SK-N-SH (cell line): ENCODE measurements at regions not wholly inside any gene's neighbourhood (a gene's known extent, or its start where the extent isn't known, plus 50 kb on each side); places are given as distances from the start of the nearest gene placed in this dataset.

Experiments used
- CTCF ChIA-PET: fragments of 300-600, 350-600 bp; formaldehyde crosslinking; extraction: SDS; loops from one replicate; lab custom pipeline; 2021; lab: Yijun Ruan, JAX
- POLR2A ChIA-PET: fragments of 350-600 bp; sonication (Branson Sonifier 250); formaldehyde crosslinking; extraction: SDS; loops from one replicate; lab custom pipeline; 2020; ENCODE audit warnings: antibody characterized with exemption, inconsistent platforms; lab: Yijun Ruan, JAX
- DNase-seq: peaks from one replicate; pipeline ENCODE4 v3.0.0; 2012
- H2AFZ ChIP-seq: fragments of 200-600 bp; sonication (generic); 2 replicates; pipeline ENCODE4 v1.8.1; 2016; ENCODE audit warnings: antibody characterized with exemption, mild to moderate bottlenecking, low read depth
- H3F3A ChIP-seq: fragments of 200-600 bp; sonication (generic); replicated peaks from 2 replicates; pipeline ENCODE3; 2016; ENCODE audit warnings: antibody characterized with exemption, mild to moderate bottlenecking; ENCODE audit not compliant: insufficient read depth
- H3K27ac ChIP-seq, 2 experiments: fragments of 200-500 bp in 1 of 2; fragments of 200-600 bp in 1 of 2; sonication (Bioruptor generic) in 1 of 2; sonication (generic), shearing (Covaris generic) in 1 of 2; 2 replicates each; pipeline versions ENCODE4 v1.5.1 to v1.6.1; 2014 to 2016; ENCODE audit warnings: low read depth in 2 of 2, inconsistent platforms in 1 of 2, low read length in 1 of 2, mild to moderate bottlenecking in 1 of 2, mixed read lengths in 1 of 2
- H3K27me3 ChIP-seq: fragments of 200-600 bp; sonication (generic), shearing (Covaris generic); 2 replicates; pipeline ENCODE4 v1.6.1; 2016; ENCODE audit warnings: mixed run types; ENCODE audit not compliant: insufficient read depth
- H3K36me3 ChIP-seq, 2 experiments: fragments of 200-500 bp in 1 of 2; fragments of 200-600 bp in 1 of 2; sonication (Bioruptor generic) in 1 of 2; sonication (generic) in 1 of 2; replicated peaks in 1 of 2; 2 replicates each; pipeline versions ENCODE3 to v1.5.1; 2014 to 2016; ENCODE audit warnings: low read length in 1 of 2, mild to moderate bottlenecking in 1 of 2; ENCODE audit not compliant: insufficient read depth in 2 of 2, control insufficient read depth in 1 of 2
- H3K4me1 ChIP-seq, 2 experiments: fragments of 200-500 bp in 1 of 2; fragments of 200-600 bp in 1 of 2; sonication (Bioruptor generic) in 1 of 2; sonication (generic), shearing (Covaris generic) in 1 of 2; 2 replicates each; pipeline versions ENCODE4 v1.5.1 to v1.6.1; 2014 to 2016; ENCODE audit warnings: low read depth in 1 of 2, low read length in 1 of 2, mixed run types in 1 of 2; ENCODE audit not compliant: insufficient read depth in 2 of 2, control insufficient read depth in 1 of 2
- H3K4me2 ChIP-seq: fragments of 200-600 bp; sonication (generic), shearing (Covaris generic); 2 replicates; pipeline ENCODE4 v1.6.1; 2017; ENCODE audit warnings: mixed run types
- H3K4me3 ChIP-seq, 2 experiments: fragments of 200-500 bp in 1 of 2; fragments of 200-600 bp in 1 of 2; sonication (Bioruptor generic) in 1 of 2; sonication (generic), shearing (Covaris generic) in 1 of 2; 2 replicates each; pipeline versions ENCODE4 v1.5.1 to v1.8.1; 2014 to 2016; ENCODE audit warnings: low read depth in 2 of 2, inconsistent platforms in 1 of 2, low read length in 1 of 2, mild to moderate bottlenecking in 1 of 2, mixed read lengths in 1 of 2, moderate library complexity in 1 of 2
- H3K79me2 ChIP-seq: fragments of 200-600 bp; sonication (generic); 2 replicates; pipeline ENCODE4 v1.8.1; 2017; ENCODE audit warnings: mild to moderate bottlenecking; ENCODE audit not compliant: insufficient read depth
- H3K9ac ChIP-seq: fragments of 200-600 bp; sonication (generic); 2 replicates; pipeline ENCODE4 v1.6.1; 2017; ENCODE audit warnings: mixed run types
- H3K9me2 ChIP-seq: fragments of 200-600 bp; sonication (generic); 2 replicates; pipeline ENCODE4 v1.6.1; 2017; ENCODE audit warnings: mixed run types
- H3K9me3 ChIP-seq: fragments of 200-600 bp; sonication (generic); 2 replicates; pipeline ENCODE4 v1.6.1; 2017; ENCODE audit warnings: mixed run types, mild to moderate bottlenecking, moderate library complexity
- H4K20me1 ChIP-seq: fragments of 200-600 bp; sonication (generic); 2 replicates; pipeline ENCODE4 v1.6.1; 2017; ENCODE audit warnings: mild to moderate bottlenecking, mixed run types; ENCODE audit not compliant: insufficient read depth
- CHD2 ChIP-seq: fragments of 150-350 bp; IDR thresholded peaks from 2 replicates; pipeline ENCODE4 v1.6.1; 2018; ENCODE audit warnings: low read length; ENCODE audit not compliant: partially characterized antibody
- ELF1 ChIP-seq: IDR thresholded peaks from 2 replicates; pipeline ENCODE4 v1.4.0; 2012
- EP300 ChIP-seq, 2 experiments: IDR thresholded peaks; 2 replicates each; pipeline versions ENCODE4 v1.4.0 to v1.6.1; 2012; ENCODE audit warnings: borderline replicate concordance in 1 of 2, low read depth in 1 of 2, low read length in 1 of 2
- FOSL2 ChIP-seq: IDR thresholded peaks from 2 replicates; pipeline ENCODE4 v1.4.0; 2012; ENCODE audit warnings: low read depth, mild to moderate bottlenecking, moderate library complexity, borderline replicate concordance
- FOXM1 ChIP-seq: IDR thresholded peaks from 2 replicates; pipeline ENCODE4 v1.4.0; 2012; ENCODE audit warnings: low read depth, mild to moderate bottlenecking
- GABPA ChIP-seq: IDR thresholded peaks from 2 replicates; pipeline ENCODE4 v1.4.0; 2012; ENCODE audit warnings: low read depth, mild to moderate bottlenecking
- GATA2 ChIP-seq: sonication (generic); formaldehyde crosslinking; IDR thresholded peaks from 2 replicates; pipeline ENCODE4 v1.5.0; 2020; ENCODE audit warnings: mild to moderate bottlenecking, missing genetic modification reagents
- JUND ChIP-seq: IDR thresholded peaks from 2 replicates; pipeline ENCODE4 v1.4.0; 2012
- MEF2A ChIP-seq: IDR thresholded peaks from 2 replicates; pipeline ENCODE4 v1.4.0; 2012; ENCODE audit warnings: low read depth, borderline replicate concordance
- MXI1 ChIP-seq: IDR thresholded peaks from 2 replicates; pipeline ENCODE4 v1.6.1; 2012; ENCODE audit warnings: mild to moderate bottlenecking, low read depth, low read length, improper control_type of control experiment
- POLR2AphosphoS5 ChIP-seq: IDR thresholded peaks from 2 replicates; pipeline ENCODE4 v1.6.1; 2012; ENCODE audit warnings: low read depth, low read length
- TAF1 ChIP-seq: IDR thresholded peaks from 2 replicates; pipeline ENCODE4 v1.6.1; 2012; ENCODE audit warnings: low read depth, mild to moderate bottlenecking, low read length, moderate library complexity, borderline replicate concordance
- TCF12 ChIP-seq: IDR thresholded peaks from 2 replicates; pipeline ENCODE4 v1.4.0; 2012
- USF2 ChIP-seq: fragments of 150-350 bp; IDR thresholded peaks from 2 replicates; pipeline ENCODE4 v1.6.1; 2017; ENCODE audit warnings: antibody characterized with exemption, low read length, low read depth, borderline replicate concordance
- YY1 ChIP-seq: IDR thresholded peaks from 2 replicates; pipeline ENCODE4 v1.4.0; 2012; ENCODE audit warnings: low read depth, mild to moderate bottlenecking
- WGBS: methylation state at CpG from one replicate; pipeline ENCODE4 v1.1.6; 2017; ENCODE audit warnings: low lambda C conversion rate; 5-methylcytosine and 5-hydroxymethylcytosine counted together
- TF ChIP-seq, protein P1 (sequence below): IDR thresholded peaks from 2 replicates; pipeline ENCODE4 v1.6.1; 2012; ENCODE audit warnings: mild to moderate bottlenecking, low read depth, low read length, moderate library complexity
- TF ChIP-seq, protein P2 (sequence below): IDR thresholded peaks from 2 replicates; pipeline ENCODE4 v1.4.0; 2012; ENCODE audit warnings: low read depth, borderline replicate concordance

DNA sequence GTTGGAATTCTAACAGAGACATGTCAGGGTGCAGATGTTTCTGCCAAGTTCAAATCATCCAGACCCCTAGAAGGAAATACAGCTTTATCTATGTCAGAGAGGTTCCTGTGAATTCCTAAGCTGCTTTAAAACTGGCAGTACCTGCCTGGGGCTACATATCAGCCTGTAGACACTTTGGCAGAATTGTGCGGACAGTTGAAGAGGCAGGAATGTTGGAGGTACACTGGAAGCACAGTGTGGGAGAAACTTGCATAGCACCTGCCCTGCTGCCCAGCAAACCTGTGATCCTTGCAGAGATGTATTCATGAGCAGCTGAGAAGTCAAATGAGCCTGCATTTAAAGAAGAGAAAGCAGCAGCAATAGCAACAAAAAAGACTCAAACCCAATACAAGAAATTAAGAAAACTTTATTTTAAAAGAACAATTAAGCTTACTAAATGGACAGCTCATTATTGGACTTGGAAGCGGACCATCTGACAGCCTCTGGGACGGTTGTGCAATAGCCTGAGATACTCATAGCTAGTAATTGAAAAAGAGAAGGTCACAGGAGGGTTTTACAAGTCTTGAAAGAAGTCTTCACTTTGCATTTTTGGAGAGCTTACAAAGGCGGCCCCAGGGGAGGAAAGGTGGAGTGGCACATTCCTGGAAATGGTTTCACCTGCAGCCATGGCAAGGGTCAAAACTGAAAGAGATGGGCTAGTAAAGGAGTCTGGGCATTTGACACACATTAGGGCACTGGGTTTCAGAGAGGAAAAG is 280.9 kb upstream of the FLRT2 start:
- no peak overlapping the region for H2AFZ ChIP-seq
- H3K4me2 ChIP-seq = no peak overlapping the region
- H3K4me3 ChIP-seq = no peak overlapping the region
- POLR2A ChIA-PET = no interaction called here
- TF ChIP-seq GATA2 (CRISPR knock-in tag) (no peak), USF2 (no peak)
- no peak for DNase-seq
- no peak overlapping the region for H3K9ac ChIP-seq
- CTCF ChIA-PET = no interaction called here
- H4K20me1 ChIP-seq = no peaks in the 10 kb centered on the region
- H3K79me2 ChIP-seq = no peaks in the 10 kb centered on the region
- no peaks in the 10 kb centered on the region; a peak in 2 of 4 replicates for H3K4me1 ChIP-seq
- 60% methylated on average over 4 of the region's 4 CpGs for WGBS
- H3K36me3 ChIP-seq = no peaks in the 10 kb centered on the region
- H3K27ac ChIP-seq = no peak overlapping the region
- peaks cover 4% of the 10 kb centered on the region for H3F3A ChIP-seq
- H3K9me2 ChIP-seq = no peaks in the 10 kb centered on the region
- no peaks in the 10 kb centered on the region for H3K9me3 ChIP-seq
- no peaks in the 10 kb centered on the region for H3K27me3 ChIP-seq

DNA sequence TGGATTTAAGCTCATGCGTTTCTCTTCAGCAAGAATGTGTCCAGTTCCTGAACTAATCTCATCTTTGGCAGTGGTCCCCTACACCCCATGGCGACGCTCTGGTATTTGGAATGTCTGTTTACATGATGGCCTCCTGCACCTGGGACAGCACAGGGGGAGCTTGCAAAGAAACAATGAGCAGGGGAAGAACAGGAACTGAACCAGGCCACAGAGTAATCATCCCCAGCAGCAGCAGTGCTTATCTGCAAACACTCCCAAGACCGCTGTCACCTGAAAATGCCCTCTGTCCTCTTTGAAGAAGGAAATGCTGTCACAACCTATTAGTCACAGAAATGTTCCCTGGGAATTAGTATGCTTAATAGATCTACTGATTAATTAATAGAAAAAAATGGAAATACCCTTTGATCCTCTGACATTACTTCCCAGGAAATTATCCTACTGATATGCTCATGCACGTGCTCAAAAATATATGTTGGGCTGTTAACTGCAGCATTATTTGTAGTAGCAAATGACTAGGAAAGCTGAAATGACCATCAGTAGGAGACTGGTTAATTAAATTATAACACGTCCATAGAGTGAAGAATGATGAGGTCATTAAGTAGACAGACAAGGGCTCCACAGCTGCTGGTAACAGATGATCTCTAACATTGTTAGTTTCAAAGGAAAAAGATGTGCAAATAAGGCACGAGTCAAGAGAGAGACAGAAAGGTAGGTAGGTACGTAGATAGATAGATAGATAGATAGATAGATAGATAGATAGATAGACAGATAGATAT is 279.3 kb upstream of the FLRT2 start:
- Histone ChIP-seq H3K4me3 (no peak overlapping the region), H3K4me2 (no peak overlapping the region), H3K9me3 (no peaks in the 10 kb centered on the region), H3F3A (peaks cover under 1% of the 10 kb centered on the region), H3K36me3 (no peaks in the 10 kb centered on the region), H2AFZ (no peak overlapping the region; the same call in 1 of the 2 replicates), H3K4me1 (no peaks in the 10 kb centered on the region; a peak in 2 of 4 replicates), H3K9ac (no peak overlapping the region), H4K20me1 (no peaks in the 10 kb centered on the region), H3K9me2 (no peaks in the 10 kb centered on the region), H3K27ac (no peak overlapping the region), H3K79me2 (no peaks in the 10 kb centered on the region), H3K27me3 (no peaks in the 10 kb centered on the region)
- peak; percentile 3 for DNase-seq
- ChIA-PET POLR2A (no interaction called here), CTCF (no interaction called here)
- 25% methylated on average over 8 of the region's 8 CpGs for WGBS
- TF ChIP-seq FOSL2 = no peak
- TF ChIP-seq TCF12 = 0 out of 2 replicates have a peak, but pooled peaks have one; percentile 11

DNA sequence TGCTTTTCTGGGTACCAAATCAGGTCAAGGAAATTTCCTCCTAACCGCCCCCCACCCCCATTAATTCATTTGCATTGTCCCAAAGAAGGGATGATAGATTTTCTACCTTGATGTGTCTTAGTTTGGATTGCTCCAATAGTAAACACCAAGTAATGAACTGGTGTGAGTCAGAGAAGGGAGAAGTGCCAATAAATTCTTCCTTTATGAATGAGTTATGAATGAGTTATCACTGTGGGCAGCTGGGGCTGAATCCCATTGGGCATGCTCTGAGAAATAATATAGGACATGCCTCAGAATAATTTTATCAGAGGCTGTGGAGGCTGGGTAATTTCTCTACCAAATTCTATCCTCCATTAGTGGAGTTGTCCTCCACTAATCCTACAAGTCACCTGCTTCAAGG is 277.9 kb upstream of the FLRT2 start:
- CTCF ChIA-PET = no interaction called here
- Histone ChIP-seq H3K4me1 (no peaks in the 10 kb centered on the region; a peak in 2 of 4 replicates), H2AFZ (no peak overlapping the region), H3K9me3 (no peaks in the 10 kb centered on the region), H3F3A (no peaks in the 10 kb centered on the region), H3K4me3 (no peak overlapping the region), H3K9ac (no peak overlapping the region), H3K4me2 (no peak overlapping the region), H3K36me3 (no peaks in the 10 kb centered on the region), H3K79me2 (no peaks in the 10 kb centered on the region), H4K20me1 (no peaks in the 10 kb centered on the region), H3K9me2 (no peaks in the 10 kb centered on the region), H3K27ac (no peak overlapping the region), H3K27me3 (no peaks in the 10 kb centered on the region)
- POLR2A ChIA-PET = no interaction called here
- DNase-seq = no peak
- WGBS = 8% methylated on average over 1 of the region's 1 CpG
- TF ChIP-seq GABPA (no peak), CHD2 (no peak), FOXM1 (no peak), MEF2A (no peak), POLR2AphosphoS5 (no peak), YY1 (no peak), ELF1 (no peak), EP300 (IDR thresholded peaks at IDR 0.05; ENCODE audit: borderline replicate concordance in 1 of 2, low read depth in 1 of 2, low read length in 1 of 2) (no peak), JUND (peak; percentile 64), MXI1 (no peak), TAF1 (no peak)
- TF ChIP-seq, protein P1, sequence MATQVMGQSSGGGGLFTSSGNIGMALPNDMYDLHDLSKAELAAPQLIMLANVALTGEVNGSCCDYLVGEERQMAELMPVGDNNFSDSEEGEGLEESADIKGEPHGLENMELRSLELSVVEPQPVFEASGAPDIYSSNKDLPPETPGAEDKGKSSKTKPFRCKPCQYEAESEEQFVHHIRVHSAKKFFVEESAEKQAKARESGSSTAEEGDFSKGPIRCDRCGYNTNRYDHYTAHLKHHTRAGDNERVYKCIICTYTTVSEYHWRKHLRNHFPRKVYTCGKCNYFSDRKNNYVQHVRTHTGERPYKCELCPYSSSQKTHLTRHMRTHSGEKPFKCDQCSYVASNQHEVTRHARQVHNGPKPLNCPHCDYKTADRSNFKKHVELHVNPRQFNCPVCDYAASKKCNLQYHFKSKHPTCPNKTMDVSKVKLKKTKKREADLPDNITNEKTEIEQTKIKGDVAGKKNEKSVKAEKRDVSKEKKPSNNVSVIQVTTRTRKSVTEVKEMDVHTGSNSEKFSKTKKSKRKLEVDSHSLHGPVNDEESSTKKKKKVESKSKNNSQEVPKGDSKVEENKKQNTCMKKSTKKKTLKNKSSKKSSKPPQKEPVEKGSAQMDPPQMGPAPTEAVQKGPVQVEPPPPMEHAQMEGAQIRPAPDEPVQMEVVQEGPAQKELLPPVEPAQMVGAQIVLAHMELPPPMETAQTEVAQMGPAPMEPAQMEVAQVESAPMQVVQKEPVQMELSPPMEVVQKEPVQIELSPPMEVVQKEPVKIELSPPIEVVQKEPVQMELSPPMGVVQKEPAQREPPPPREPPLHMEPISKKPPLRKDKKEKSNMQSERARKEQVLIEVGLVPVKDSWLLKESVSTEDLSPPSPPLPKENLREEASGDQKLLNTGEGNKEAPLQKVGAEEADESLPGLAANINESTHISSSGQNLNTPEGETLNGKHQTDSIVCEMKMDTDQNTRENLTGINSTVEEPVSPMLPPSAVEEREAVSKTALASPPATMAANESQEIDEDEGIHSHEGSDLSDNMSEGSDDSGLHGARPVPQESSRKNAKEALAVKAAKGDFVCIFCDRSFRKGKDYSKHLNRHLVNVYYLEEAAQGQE = no peak
- TF ChIP-seq, protein P2, sequence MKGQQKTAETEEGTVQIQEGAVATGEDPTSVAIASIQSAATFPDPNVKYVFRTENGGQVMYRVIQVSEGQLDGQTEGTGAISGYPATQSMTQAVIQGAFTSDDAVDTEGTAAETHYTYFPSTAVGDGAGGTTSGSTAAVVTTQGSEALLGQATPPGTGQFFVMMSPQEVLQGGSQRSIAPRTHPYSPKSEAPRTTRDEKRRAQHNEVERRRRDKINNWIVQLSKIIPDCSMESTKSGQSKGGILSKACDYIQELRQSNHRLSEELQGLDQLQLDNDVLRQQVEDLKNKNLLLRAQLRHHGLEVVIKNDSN = no peak
